Tibial nerve (tissue), 4 donors: ENCODE measurements at regions not wholly inside any gene's neighbourhood (a gene's known extent, or its start where the extent isn't known, plus 50 kb on each side); places are given as distances from the start of the nearest gene placed in this dataset.

Experiments
- EP300 ChIP-seq, 2 donors: sonication (generic); formaldehyde crosslinking; IDR thresholded peaks; one replicate each; pipeline ENCODE4 v1.6.1; 2017; ENCODE audit warnings: antibody characterized with exemption in 2 of 2, mild to moderate bottlenecking in 1 of 2
- POLR2A ChIP-seq, 2 donors: fragments of 450-650 bp; IDR thresholded peaks; one replicate each; pipeline ENCODE4 v1.6.1; 2017; ENCODE audit warnings: antibody characterized with exemption in 2 of 2, mild to moderate bottlenecking in 2 of 2, moderate library complexity in 2 of 2
- TF ChIP-seq, protein P1 (sequence below), 5 experiments: fragments of 200-600 bp in 3 of 5; fragments of 450-650 bp in 2 of 5; sonication (generic) in 3 of 5; IDR thresholded peaks; one replicate each; pipeline ENCODE4 v1.5.1; 2016 to 2019; ENCODE audit warnings: antibody characterized with exemption in 5 of 5, mild to moderate bottlenecking in 3 of 5, moderate library complexity in 2 of 5

DNA sequence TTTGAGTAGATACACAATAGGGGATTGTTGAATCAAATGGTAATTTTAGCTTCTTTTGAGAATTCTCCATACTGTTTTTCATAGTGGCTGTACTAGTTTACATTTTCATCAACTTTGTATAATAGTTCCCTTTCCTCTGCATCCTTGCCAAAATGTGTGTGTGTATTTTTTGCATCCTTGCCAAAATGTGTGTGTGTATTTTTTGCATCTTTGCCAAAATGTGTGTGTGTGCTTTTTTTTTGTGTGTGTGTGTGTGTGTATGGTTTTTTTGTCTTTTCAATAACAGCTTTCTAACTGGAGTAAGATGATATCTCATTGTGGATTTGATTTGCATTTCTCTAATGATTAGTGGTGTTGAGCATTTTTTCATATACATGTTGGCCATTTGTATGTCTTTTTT, 105.4 kb downstream of the ATP6V1G3 start:
- TF ChIP-seq, protein P1, sequence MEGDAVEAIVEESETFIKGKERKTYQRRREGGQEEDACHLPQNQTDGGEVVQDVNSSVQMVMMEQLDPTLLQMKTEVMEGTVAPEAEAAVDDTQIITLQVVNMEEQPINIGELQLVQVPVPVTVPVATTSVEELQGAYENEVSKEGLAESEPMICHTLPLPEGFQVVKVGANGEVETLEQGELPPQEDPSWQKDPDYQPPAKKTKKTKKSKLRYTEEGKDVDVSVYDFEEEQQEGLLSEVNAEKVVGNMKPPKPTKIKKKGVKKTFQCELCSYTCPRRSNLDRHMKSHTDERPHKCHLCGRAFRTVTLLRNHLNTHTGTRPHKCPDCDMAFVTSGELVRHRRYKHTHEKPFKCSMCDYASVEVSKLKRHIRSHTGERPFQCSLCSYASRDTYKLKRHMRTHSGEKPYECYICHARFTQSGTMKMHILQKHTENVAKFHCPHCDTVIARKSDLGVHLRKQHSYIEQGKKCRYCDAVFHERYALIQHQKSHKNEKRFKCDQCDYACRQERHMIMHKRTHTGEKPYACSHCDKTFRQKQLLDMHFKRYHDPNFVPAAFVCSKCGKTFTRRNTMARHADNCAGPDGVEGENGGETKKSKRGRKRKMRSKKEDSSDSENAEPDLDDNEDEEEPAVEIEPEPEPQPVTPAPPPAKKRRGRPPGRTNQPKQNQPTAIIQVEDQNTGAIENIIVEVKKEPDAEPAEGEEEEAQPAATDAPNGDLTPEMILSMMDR (IDR thresholded peaks at IDR 0.05) = no peak
- TF ChIP-seq POLR2A (IDR thresholded peaks at IDR 0.05) (no peak), EP300 (IDR thresholded peaks at IDR 0.05) (no peak)
